CD4-positive, alpha-beta T cell treated with Interleukin-12 subunit alpha and Interleukin-12 subunit beta, for 1 hour (primary cell): ENCODE measurements at regions not wholly inside any gene's neighbourhood (a gene's known extent, or its start where the extent isn't known, plus 50 kb on each side); places are given as distances from the start of the nearest gene placed in this dataset.
"Not testable (repeated sequence)": the region's sequence is repeated elsewhere in the genome, so short reads cannot be mapped to it uniquely, and the experiment has no call there.

Experiments used
- DNase-seq: peaks from one replicate; pipeline ENCODE4 v3.0.0-alpha.2; 2020

GRCh38 chr2:38482710-38483109, 105.6 kb upstream of the ATL2 start:
- DNase-seq, result not testable (repeated sequence)

- DNase-seq, result no peak
These were observed 103.5 kb upstream of the ATL2 start for GRCh38 chr2:38480617-38481016.

- DNase-seq, result no peak
These were observed 99.9 kb upstream of the ATL2 start for GRCh38 chr2:38477006-38477405.

GRCh38 chr2:38475567-38475881, 98.5 kb upstream of the ATL2 start:
- no peak for DNase-seq

GRCh38 chr2:38474715-38475566, 97.9 kb upstream of the ATL2 start:
- DNase-seq, result no peak

- no peak for DNase-seq
These were observed 97.0 kb upstream of the ATL2 start for GRCh38 chr2:38474021-38474456.

- DNase-seq, result no peak
These were observed 96.4 kb upstream of the ATL2 start for GRCh38 chr2:38473333-38474005.

- DNase-seq, result no peak
These were observed 93.0 kb upstream of the ATL2 start for GRCh38 chr2:38470115-38470514.

GRCh38 chr2:38467768-38468455, 90.8 kb upstream of the ATL2 start:
- no peak for DNase-seq

GRCh38 chr2:38466876-38467767, 90.0 kb upstream of the ATL2 start:
- DNase-seq, result no peak

GRCh38 chr2:38466409-38466808, 89.3 kb upstream of the ATL2 start:
- DNase-seq, result no peak

- DNase-seq, result peak; percentile 28
These were observed 88.7 kb upstream of the ATL2 start for GRCh38 chr2:38465789-38466127.

- DNase-seq, result no peak
These were observed 88.1 kb upstream of the ATL2 start for GRCh38 chr2:38464971-38465788.

GRCh38 chr2:38463752-38464151, 86.7 kb upstream of the ATL2 start:
- DNase-seq, result no peak

- no peak for DNase-seq
These were observed 85.1 kb upstream of the ATL2 start for GRCh38 chr2:38462121-38462661.

GRCh38 chr2:38461470-38461869, 84.4 kb upstream of the ATL2 start:
- DNase-seq, result no peak

- no peak for DNase-seq
These were observed 83.2 kb upstream of the ATL2 start for GRCh38 chr2:38460313-38460712.

GRCh38 chr2:38454081-38454480, 77.0 kb upstream of the ATL2 start:
- no peak for DNase-seq

GRCh38 chr2:38451778-38452177, 74.7 kb upstream of the ATL2 start:
- DNase-seq, result not testable (repeated sequence)

GRCh38 chr2:38450509-38450908, 73.4 kb upstream of the ATL2 start:
- DNase-seq, result no peak

GRCh38 chr2:38448692-38449410, 71.8 kb upstream of the ATL2 start:
- DNase-seq, result no peak
